ENCODE measurements at regions not wholly inside any gene's neighbourhood (a gene's known extent, or its start where the extent isn't known, plus 50 kb on each side); places are given as distances from the start of the nearest gene placed in this dataset.
"Not testable (repeated sequence)": the region's sequence is repeated elsewhere in the genome, so short reads cannot be mapped to it uniquely, and the experiment has no call there.

DNA sequence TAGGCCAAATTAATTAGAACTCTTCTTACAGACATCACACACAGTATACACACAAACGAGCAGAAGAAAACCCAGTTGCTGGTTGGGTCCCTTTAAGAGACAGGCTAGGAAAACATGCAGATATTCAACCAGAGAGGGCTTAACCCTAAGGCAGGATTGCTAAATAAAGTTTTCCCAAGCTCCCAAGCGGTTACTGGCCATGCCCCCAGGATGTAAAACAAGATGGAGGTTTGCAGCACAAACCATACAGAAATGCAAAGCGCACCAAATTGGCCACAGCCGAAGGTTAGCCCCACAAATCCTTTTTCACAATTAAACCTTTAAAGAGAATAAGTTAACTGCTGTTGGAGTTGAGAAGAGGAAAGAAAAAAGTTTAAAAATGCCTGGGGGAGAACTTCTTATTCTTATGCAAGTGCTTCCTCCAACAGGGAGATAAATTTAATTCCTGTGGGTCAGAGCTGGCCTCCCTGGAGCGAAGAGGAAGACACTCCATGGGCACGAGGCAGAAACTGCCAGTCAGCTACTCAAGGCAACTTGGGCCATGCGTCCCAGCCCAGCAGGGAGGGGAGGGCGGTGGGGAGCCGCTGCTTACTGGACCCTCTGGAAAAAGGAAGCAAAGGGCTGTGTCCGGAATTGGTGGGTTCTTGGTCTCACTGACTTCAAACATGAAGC is 167.6 kb upstream of the ARSJ start:
- Histone ChIP-seq H3K4me3 (ENCODE audit: low read length) (no peak overlapping the region), H3K9me3 (ENCODE audit: low read length) (no peaks in the 10 kb centered on the region), H3K27me3 (ENCODE audit: insufficient read depth, low read depth, low read length) (no peaks in the 10 kb centered on the region), H3K36me3 (ENCODE audit: insufficient read depth, low read length) (no peaks in the 10 kb centered on the region), H3K79me2 (replicated peaks; ENCODE audit: insufficient read depth, low read length) (no peaks in the 10 kb centered on the region), H3K27ac (ENCODE audit: low read length) (no peak overlapping the region), H3K9me2 (ENCODE audit: insufficient read depth, low read length) (no peaks in the 10 kb centered on the region), H4K20me1 (ENCODE audit: insufficient read depth) (no peaks in the 10 kb centered on the region), H3K9ac (ENCODE audit: low read length) (no peak overlapping the region), H3F3A (ENCODE audit: insufficient read depth, low read length, poor library complexity, severe bottlenecking) (no peaks in the 10 kb centered on the region), H2AFZ (ENCODE audit: low read depth, low read length) (no peak overlapping the region), H3K4me2 (ENCODE audit: low read length) (no peak overlapping the region)
- no peak for TF ChIP-seq EZH2 (IDR thresholded peaks at IDR 0.05; ENCODE audit: borderline replicate concordance, insufficient read depth, low read length, poor library complexity, severe bottlenecking)
- TF ChIP-seq, protein P1, sequence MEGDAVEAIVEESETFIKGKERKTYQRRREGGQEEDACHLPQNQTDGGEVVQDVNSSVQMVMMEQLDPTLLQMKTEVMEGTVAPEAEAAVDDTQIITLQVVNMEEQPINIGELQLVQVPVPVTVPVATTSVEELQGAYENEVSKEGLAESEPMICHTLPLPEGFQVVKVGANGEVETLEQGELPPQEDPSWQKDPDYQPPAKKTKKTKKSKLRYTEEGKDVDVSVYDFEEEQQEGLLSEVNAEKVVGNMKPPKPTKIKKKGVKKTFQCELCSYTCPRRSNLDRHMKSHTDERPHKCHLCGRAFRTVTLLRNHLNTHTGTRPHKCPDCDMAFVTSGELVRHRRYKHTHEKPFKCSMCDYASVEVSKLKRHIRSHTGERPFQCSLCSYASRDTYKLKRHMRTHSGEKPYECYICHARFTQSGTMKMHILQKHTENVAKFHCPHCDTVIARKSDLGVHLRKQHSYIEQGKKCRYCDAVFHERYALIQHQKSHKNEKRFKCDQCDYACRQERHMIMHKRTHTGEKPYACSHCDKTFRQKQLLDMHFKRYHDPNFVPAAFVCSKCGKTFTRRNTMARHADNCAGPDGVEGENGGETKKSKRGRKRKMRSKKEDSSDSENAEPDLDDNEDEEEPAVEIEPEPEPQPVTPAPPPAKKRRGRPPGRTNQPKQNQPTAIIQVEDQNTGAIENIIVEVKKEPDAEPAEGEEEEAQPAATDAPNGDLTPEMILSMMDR (IDR thresholded peaks at IDR 0.05; ENCODE audit: poor library complexity, severe bottlenecking) = no peak
- TF ChIP-seq POLR2AphosphoS5 (IDR thresholded peaks at IDR 0.05) = no peak
- TF ChIP-seq MXI1 (conservative IDR thresholded peaks at IDR 0.05; ENCODE audit: poor library complexity, severe bottlenecking) = no peak
- no peak for TF ChIP-seq EP300 (conservative IDR thresholded peaks at IDR 0.05; ENCODE audit: poor library complexity, severe bottlenecking)
- TF ChIP-seq TAF1 (IDR thresholded peaks at IDR 0.05; ENCODE audit: low read depth) = no peak
- no peak for TF ChIP-seq SMC3 (conservative IDR thresholded peaks at IDR 0.05; ENCODE audit: poor library complexity)
- no peak for TF ChIP-seq RAD21 (conservative IDR thresholded peaks at IDR 0.05)
- TF ChIP-seq, protein P2, sequence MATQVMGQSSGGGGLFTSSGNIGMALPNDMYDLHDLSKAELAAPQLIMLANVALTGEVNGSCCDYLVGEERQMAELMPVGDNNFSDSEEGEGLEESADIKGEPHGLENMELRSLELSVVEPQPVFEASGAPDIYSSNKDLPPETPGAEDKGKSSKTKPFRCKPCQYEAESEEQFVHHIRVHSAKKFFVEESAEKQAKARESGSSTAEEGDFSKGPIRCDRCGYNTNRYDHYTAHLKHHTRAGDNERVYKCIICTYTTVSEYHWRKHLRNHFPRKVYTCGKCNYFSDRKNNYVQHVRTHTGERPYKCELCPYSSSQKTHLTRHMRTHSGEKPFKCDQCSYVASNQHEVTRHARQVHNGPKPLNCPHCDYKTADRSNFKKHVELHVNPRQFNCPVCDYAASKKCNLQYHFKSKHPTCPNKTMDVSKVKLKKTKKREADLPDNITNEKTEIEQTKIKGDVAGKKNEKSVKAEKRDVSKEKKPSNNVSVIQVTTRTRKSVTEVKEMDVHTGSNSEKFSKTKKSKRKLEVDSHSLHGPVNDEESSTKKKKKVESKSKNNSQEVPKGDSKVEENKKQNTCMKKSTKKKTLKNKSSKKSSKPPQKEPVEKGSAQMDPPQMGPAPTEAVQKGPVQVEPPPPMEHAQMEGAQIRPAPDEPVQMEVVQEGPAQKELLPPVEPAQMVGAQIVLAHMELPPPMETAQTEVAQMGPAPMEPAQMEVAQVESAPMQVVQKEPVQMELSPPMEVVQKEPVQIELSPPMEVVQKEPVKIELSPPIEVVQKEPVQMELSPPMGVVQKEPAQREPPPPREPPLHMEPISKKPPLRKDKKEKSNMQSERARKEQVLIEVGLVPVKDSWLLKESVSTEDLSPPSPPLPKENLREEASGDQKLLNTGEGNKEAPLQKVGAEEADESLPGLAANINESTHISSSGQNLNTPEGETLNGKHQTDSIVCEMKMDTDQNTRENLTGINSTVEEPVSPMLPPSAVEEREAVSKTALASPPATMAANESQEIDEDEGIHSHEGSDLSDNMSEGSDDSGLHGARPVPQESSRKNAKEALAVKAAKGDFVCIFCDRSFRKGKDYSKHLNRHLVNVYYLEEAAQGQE (IDR thresholded peaks at IDR 0.05; ENCODE audit: borderline replicate concordance) = no peak

DNA sequence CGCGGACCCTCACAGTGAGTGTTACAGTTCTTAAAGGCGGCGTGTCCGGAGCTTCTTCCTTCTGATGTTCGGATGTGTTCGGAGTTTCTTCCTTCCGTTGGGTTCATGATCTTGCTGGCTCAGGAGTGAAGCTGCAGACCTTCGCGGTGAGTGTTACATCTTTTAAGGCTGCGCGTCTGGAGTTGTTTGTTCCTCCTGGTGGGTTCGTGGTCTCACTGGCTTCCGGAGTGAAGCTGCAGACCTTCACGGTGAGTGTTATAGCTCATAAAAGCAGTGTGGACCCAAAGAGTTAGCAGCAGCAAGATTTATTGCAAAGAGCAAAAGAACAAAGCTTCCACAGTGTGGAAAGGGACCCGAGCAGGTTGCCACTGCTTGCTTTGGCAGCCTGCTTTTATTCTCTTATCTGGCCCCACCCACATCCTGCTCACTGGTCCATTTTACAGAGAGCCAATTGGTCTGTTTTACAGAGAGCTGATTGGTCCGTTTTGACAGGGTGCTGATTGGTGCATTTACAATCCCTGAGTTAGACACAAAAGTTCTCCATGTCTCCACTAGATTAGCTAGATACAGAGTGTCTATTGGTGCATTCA is 168.3 kb upstream of the ARSJ start:
- H3K9me2 ChIP-seq (ENCODE audit: insufficient read depth, low read length); H3K79me2 ChIP-seq (replicated peaks; ENCODE audit: insufficient read depth, low read length); H3K9ac ChIP-seq (ENCODE audit: low read length); H4K20me1 ChIP-seq (ENCODE audit: insufficient read depth); H3K36me3 ChIP-seq (ENCODE audit: insufficient read depth, low read length); H2AFZ ChIP-seq (ENCODE audit: low read depth, low read length); H3K27ac ChIP-seq (ENCODE audit: low read length); H3K27me3 ChIP-seq (ENCODE audit: insufficient read depth, low read depth, low read length); H3K4me3 ChIP-seq (ENCODE audit: low read length); H3F3A ChIP-seq (ENCODE audit: insufficient read depth, low read length, poor library complexity, severe bottlenecking); H3K4me2 ChIP-seq (ENCODE audit: low read length); H3K9me3 ChIP-seq (ENCODE audit: low read length): not testable (repeated sequence)

DNA sequence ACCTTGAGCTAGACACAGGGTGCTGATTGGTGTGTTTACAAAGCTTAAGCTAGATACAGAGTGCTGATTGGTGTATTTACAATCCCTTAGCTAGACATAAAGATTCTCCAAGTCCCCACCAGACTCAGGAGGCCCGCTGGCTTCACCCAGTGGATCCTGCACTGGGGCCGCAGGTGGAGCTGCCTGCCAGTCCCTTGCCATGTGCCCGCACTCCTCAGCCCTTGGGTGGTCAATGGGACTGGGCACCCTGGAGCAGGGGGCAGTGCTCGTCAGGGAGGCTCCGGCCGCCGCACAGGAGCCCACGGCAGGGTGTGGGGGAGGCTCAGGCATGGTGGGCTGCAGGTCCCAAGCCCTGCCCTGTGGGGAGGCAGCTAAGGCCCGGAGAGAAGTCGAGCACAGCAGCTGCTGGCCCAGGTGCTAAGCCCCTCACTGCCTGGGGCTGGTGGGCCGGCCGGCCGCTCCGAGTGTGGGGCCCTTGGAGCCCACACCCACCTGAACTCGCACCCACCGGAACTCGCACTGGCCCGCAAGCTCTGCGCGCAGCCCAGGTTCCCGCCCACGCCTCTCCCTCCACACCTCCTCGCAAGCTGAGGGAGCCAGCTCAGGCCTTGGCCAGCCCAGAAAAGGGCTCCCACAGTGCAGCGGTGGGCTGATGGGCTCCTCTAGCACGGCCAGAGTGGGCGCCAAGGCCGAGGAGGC is 169.1 kb upstream of the ARSJ start:
- not testable (repeated sequence) for H3K79me2 ChIP-seq (replicated peaks; ENCODE audit: insufficient read depth, low read length); H4K20me1 ChIP-seq (ENCODE audit: insufficient read depth); H3K9ac ChIP-seq (ENCODE audit: low read length); H3K4me2 ChIP-seq (ENCODE audit: low read length); H3K4me3 ChIP-seq (ENCODE audit: low read length); H3K36me3 ChIP-seq (ENCODE audit: insufficient read depth, low read length); H3K9me2 ChIP-seq (ENCODE audit: insufficient read depth, low read length); H2AFZ ChIP-seq (ENCODE audit: low read depth, low read length); H3K27ac ChIP-seq (ENCODE audit: low read length); H3F3A ChIP-seq (ENCODE audit: insufficient read depth, low read length, poor library complexity, severe bottlenecking); H3K9me3 ChIP-seq (ENCODE audit: low read length); H3K27me3 ChIP-seq (ENCODE audit: insufficient read depth, low read depth, low read length)
